Renal cortex interstitium (tissue), 11 donors: ENCODE measurements at regions not wholly inside any gene's neighbourhood (a gene's known extent, or its start where the extent isn't known, plus 50 kb on each side); places are given as distances from the start of the nearest gene placed in this dataset.

Experiments
- DNase-seq, 11 donors: peaks; one replicate each; pipeline ENCODE4 v3.0.0-alpha.2; 2013; ENCODE audit warnings: low read depth in 9 of 11, low spot score in 4 of 11; ENCODE audit errors: extremely low read depth in 1 of 11

- DNase-seq, result no peak
These were observed 932.7 kb downstream of the ZPLD1 start for GRCh38 chr3:103367481-103367880.

GRCh38 chr3:103371411-103371810, 936.6 kb downstream of the ZPLD1 start:
- DNase-seq, result no peak

- DNase-seq, result no peak
These were observed 937.2 kb downstream of the ZPLD1 start for GRCh38 chr3:103372031-103372430.

- no peak for DNase-seq
These were observed 945.6 kb downstream of the ZPLD1 start for GRCh38 chr3:103380391-103380790.

- DNase-seq, result no peak
These were observed 946.7 kb downstream of the ZPLD1 start for GRCh38 chr3:103381296-103382079.

- no peak for DNase-seq
These were observed 951.3 kb downstream of the ZPLD1 start for GRCh38 chr3:103385961-103386656.

- no peak for DNase-seq
These were observed 953.4 kb downstream of the ZPLD1 start for GRCh38 chr3:103388214-103388613.

GRCh38 chr3:103389356-103389755, 954.5 kb downstream of the ZPLD1 start:
- peak in 1 of 11 donors; percentile 3 for DNase-seq

GRCh38 chr3:103393395-103394186, 958.8 kb downstream of the ZPLD1 start:
- DNase-seq, result no peak

GRCh38 chr3:103403191-103403590, 968.4 kb downstream of the ZPLD1 start:
- no peak for DNase-seq

GRCh38 chr3:103406320-103406850, 971.6 kb downstream of the ZPLD1 start:
- no peak for DNase-seq

- DNase-seq, result no peak
These were observed 975.4 kb downstream of the ZPLD1 start for GRCh38 chr3:103410231-103410630.

- no peak for DNase-seq
These were observed 986.6 kb downstream of the ZPLD1 start for GRCh38 chr3:103421460-103421859.

- DNase-seq, result no peak
These were observed 1003.1 kb downstream of the ZPLD1 start for GRCh38 chr3:103437883-103438282.

GRCh38 chr3:103440539-103441203, 1005.9 kb downstream of the ZPLD1 start:
- DNase-seq, result no peak

GRCh38 chr3:103446953-103447629, 1012.3 kb downstream of the ZPLD1 start:
- DNase-seq, result no peak

- no peak for DNase-seq
These were observed 1018.3 kb downstream of the ZPLD1 start for GRCh38 chr3:103453152-103453551.

- no peak for DNase-seq
These were observed 1025.0 kb downstream of the ZPLD1 start for GRCh38 chr3:103459815-103460214.

GRCh38 chr3:103470498-103470897, 1035.7 kb downstream of the ZPLD1 start:
- DNase-seq, result no peak
